Tibial artery (tissue), 4 donors: ENCODE measurements at regions not wholly inside any gene's neighbourhood (a gene's known extent, or its start where the extent isn't known, plus 50 kb on each side); places are given as distances from the start of the nearest gene placed in this dataset.

Source experiments
- DNase-seq, 2 donors: peaks; one replicate each; pipeline ENCODE4 v3.0.0-alpha.2; 2019
- H3K27ac ChIP-seq, 2 donors: fragments of 200-600 bp; sonication (generic) in 1 of 2; 1 replicate in 1 of 2; 2 replicates in 1 of 2; pipeline ENCODE4 v1.5.1; 2018 to 2019; ENCODE audit warnings: mild to moderate bottlenecking in 1 of 2
- H3K27me3 ChIP-seq, 2 donors: fragments of 200-600 bp; sonication (generic) in 1 of 2; one replicate each; pipeline versions ENCODE4 v1.5.1 to v1.6.0; 2016 to 2019
- H3K36me3 ChIP-seq, 3 donors: fragments of 200-600 bp; sonication (generic) in 2 of 3; one replicate each; pipeline ENCODE4 v1.5.1; 2016 to 2019; ENCODE audit warnings: mild to moderate bottlenecking in 2 of 3
- H3K4me1 ChIP-seq, 4 donors: fragments of 200-600 bp; sonication (generic) in 2 of 4; 1 replicate in 3 of 4; 2 replicates in 1 of 4; pipeline ENCODE4 v1.5.1; 2016 to 2019
- H3K4me3 ChIP-seq, 2 donors: fragments of 200-600 bp; sonication (generic) in 1 of 2; 1 replicate in 1 of 2; 2 replicates in 1 of 2; pipeline ENCODE4 v1.5.1; 2018 to 2019; ENCODE audit warnings: mild to moderate bottlenecking in 2 of 2
- H3K9me3 ChIP-seq, 3 donors: fragments of 200-600 bp; sonication (generic) in 1 of 3; one replicate each; pipeline ENCODE4 v1.5.1; 2016 to 2019
- intact Hi-C: fragments of 100-400 bp; cut with DNase I; formaldehyde crosslinking; loops from one replicate; pipeline ENCODE4 v1.15.0; 2023; ENCODE audit warnings: low total_unique reads
- TF ChIP-seq, protein P1 (sequence below), 2 experiments: fragments of 200-600 bp in 1 of 2; fragments of 450-650 bp in 1 of 2; IDR thresholded peaks; one replicate each; pipeline ENCODE4 v1.5.1; 2017 to 2019; ENCODE audit warnings: antibody characterized with exemption in 2 of 2, mild to moderate bottlenecking in 1 of 2, moderate library complexity in 1 of 2

DNA sequence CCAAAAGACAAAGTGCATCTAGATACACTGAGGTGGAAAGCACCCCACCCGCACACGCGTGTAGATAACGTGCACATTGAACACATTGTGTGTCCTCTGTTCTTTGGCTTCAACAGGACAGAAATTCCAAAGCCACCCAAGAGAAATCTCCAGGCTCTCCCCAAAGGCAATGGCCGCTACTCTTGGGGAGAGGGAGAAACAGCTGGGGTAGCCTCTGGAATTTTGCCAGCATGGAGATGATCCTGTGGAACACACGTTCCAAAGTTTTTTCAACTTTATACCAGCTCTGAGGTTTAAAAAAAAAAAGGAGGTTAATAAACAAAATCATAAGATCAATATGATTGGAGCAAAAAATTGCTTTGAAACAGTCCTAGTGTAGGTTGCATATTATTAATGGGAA, 63.0 kb upstream of the CD82 start:
- Histone ChIP-seq H3K4me3 (no peak overlapping the region), H3K4me1 (no peaks in the 10 kb centered on the region), H3K9me3 (peaks cover 0 to 7% (median 6%) of the 10 kb centered on the region in 3 donors), H3K27me3 (peaks cover 0 to 44% of the 10 kb centered on the region in 2 donors), H3K36me3 (no peaks in the 10 kb centered on the region), H3K27ac (no peak overlapping the region)
- TF ChIP-seq, protein P1, sequence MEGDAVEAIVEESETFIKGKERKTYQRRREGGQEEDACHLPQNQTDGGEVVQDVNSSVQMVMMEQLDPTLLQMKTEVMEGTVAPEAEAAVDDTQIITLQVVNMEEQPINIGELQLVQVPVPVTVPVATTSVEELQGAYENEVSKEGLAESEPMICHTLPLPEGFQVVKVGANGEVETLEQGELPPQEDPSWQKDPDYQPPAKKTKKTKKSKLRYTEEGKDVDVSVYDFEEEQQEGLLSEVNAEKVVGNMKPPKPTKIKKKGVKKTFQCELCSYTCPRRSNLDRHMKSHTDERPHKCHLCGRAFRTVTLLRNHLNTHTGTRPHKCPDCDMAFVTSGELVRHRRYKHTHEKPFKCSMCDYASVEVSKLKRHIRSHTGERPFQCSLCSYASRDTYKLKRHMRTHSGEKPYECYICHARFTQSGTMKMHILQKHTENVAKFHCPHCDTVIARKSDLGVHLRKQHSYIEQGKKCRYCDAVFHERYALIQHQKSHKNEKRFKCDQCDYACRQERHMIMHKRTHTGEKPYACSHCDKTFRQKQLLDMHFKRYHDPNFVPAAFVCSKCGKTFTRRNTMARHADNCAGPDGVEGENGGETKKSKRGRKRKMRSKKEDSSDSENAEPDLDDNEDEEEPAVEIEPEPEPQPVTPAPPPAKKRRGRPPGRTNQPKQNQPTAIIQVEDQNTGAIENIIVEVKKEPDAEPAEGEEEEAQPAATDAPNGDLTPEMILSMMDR (IDR thresholded peaks at IDR 0.05): no peak
- intact Hi-C loops: no loop called here
- DNase-seq: no peak

GRCh38 chr11:44505581-44506054, 59.8 kb upstream of the CD82 start:
- Histone ChIP-seq H3K27me3 (peaks cover 0 to 45% of the 10 kb centered on the region in 2 donors), H3K9me3 (peaks cover 0 to 8% (median 7%) of the 10 kb centered on the region in 3 donors), H3K36me3 (no peaks in the 10 kb centered on the region), H3K4me3 (no peak overlapping the region), H3K4me1 (no peaks in the 10 kb centered on the region), H3K27ac (no peak overlapping the region)
- no peak for DNase-seq
- intact Hi-C loops: no loop called here
- TF ChIP-seq, protein P1 (IDR thresholded peaks at IDR 0.05): no peak

- Histone ChIP-seq H3K36me3 (no peaks in the 10 kb centered on the region), H3K4me1 (no peaks in the 10 kb centered on the region), H3K27me3 (peaks cover 0 to 38% of the 10 kb centered on the region in 2 donors), H3K27ac (no peak overlapping the region), H3K9me3 (peaks cover 0 to 8% (median 7%) of the 10 kb centered on the region in 3 donors), H3K4me3 (no peak overlapping the region)
- TF ChIP-seq, protein P1 (IDR thresholded peaks at IDR 0.05): no peak
- intact Hi-C loops: no loop called here
- DNase-seq: no peak
These were observed 59.0 kb upstream of the CD82 start for GRCh38 chr11:44506375-44507016.

GRCh38 chr11:44507491-44507890, 58.0 kb upstream of the CD82 start:
- peaks cover 0 to 8% (median 7%) of the 10 kb centered on the region in 3 donors for H3K9me3 ChIP-seq
- TF ChIP-seq, protein P1 (IDR thresholded peaks at IDR 0.05): no peak
- peaks cover 0 to 36% of the 10 kb centered on the region in 2 donors for H3K27me3 ChIP-seq
- H3K36me3 ChIP-seq: no peaks in the 10 kb centered on the region
- intact Hi-C loops: no loop called here
- DNase-seq: no peak
- no peaks in the 10 kb centered on the region for H3K4me1 ChIP-seq
- no peak overlapping the region for H3K4me3 ChIP-seq
- H3K27ac ChIP-seq: no peak overlapping the region

DNA sequence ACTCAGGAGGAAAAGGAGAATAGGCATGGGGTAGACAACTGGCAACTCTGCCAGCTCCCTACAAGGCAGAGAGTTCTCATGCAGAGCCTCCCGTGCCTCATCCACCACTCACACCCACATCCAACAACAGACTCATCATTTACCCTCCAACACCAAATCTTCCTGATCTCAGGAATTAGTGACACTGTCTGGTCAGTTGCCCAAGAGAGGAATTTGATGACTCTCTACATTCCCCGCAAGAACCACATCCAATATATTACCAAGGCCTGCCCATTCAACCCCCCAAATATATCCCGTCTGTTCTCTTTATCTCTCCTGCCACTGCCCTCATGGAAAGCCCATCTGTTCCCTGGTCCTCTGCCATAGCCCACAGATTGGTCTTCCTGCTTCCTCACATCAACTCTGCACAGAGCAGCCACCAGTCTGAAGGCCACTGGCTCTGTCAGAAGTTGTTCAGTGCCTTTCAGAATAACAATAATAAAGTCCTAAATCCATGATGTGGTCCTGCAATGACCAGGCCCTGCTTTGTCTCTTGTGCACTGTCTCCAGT, 57.5 kb upstream of the CD82 start:
- H3K27ac ChIP-seq: no peak overlapping the region
- no peaks in the 10 kb centered on the region for H3K4me1 ChIP-seq
- no peak overlapping the region for H3K4me3 ChIP-seq
- peaks cover 0 to 32% of the 10 kb centered on the region in 2 donors for H3K27me3 ChIP-seq
- H3K9me3 ChIP-seq: peaks cover 0 to 8% (median 7%) of the 10 kb centered on the region in 3 donors
- H3K36me3 ChIP-seq: no peaks in the 10 kb centered on the region
- intact Hi-C loops: no loop called here
- TF ChIP-seq, protein P1 (IDR thresholded peaks at IDR 0.05): no peak
- no peak for DNase-seq
